H9 (cell line): ENCODE measurements at regions not wholly inside any gene's neighbourhood (a gene's known extent, or its start where the extent isn't known, plus 50 kb on each side); places are given as distances from the start of the nearest gene placed in this dataset.

Experiments
- DNase-seq: peaks from one replicate; pipeline ENCODE4 v3.0.0-alpha.2; 2017
- H2AFZ ChIP-seq: one replicate; pipeline ENCODE4 v1.6.1; 2013; ENCODE audit warnings: mild to moderate bottlenecking, low read length, control low read depth, moderate library complexity
- H2AK5ac ChIP-seq: 2 replicates; pipeline ENCODE4 v1.6.1; 2013; ENCODE audit warnings: low read length, control low read depth, mixed read lengths; ENCODE audit not compliant: insufficient read length
- H2BK120ac ChIP-seq: one replicate; pipeline ENCODE4 v1.6.1; 2013; ENCODE audit warnings: low read depth, mild to moderate bottlenecking, low read length, control low read depth, inconsistent platforms; ENCODE audit not compliant: poor library complexity, severe bottlenecking
- H2BK12ac ChIP-seq: 2 replicates; pipeline ENCODE4 v1.6.1; 2013; ENCODE audit warnings: low read length, control low read depth, mixed read lengths, low read depth; ENCODE audit not compliant: insufficient read length
- H2BK15ac ChIP-seq: 2 replicates; pipeline ENCODE4 v1.6.1; 2013; ENCODE audit warnings: low read depth, low read length, control low read depth
- H2BK20ac ChIP-seq: one replicate; pipeline ENCODE4 v1.6.1; 2013; ENCODE audit warnings: low read depth, mild to moderate bottlenecking, low read length, control low read depth, inconsistent platforms; ENCODE audit not compliant: poor library complexity, severe bottlenecking
- H2BK5ac ChIP-seq: 2 replicates; pipeline ENCODE4 v1.6.1; 2013; ENCODE audit warnings: low read length, control low read depth, mixed read lengths; ENCODE audit not compliant: insufficient read length
- H3K14ac ChIP-seq: 2 replicates; pipeline ENCODE4 v1.6.1; 2013; ENCODE audit warnings: low read length, control low read depth; ENCODE audit not compliant: insufficient read depth
- H3K18ac ChIP-seq: 2 replicates; pipeline ENCODE4 v1.6.1; 2013; ENCODE audit warnings: low read depth, mild to moderate bottlenecking, mixed read lengths, low read length, control low read depth; ENCODE audit not compliant: insufficient read length
- H3K23ac ChIP-seq: 2 replicates; pipeline ENCODE4 v1.6.1; 2013; ENCODE audit warnings: low read length, control low read depth, mixed read lengths, low read depth; ENCODE audit not compliant: insufficient read length
- H3K23me2 ChIP-seq: 2 replicates; pipeline ENCODE4 v1.6.1; 2013; ENCODE audit warnings: low read depth, mild to moderate bottlenecking, mixed read lengths, low read length, control low read depth; ENCODE audit not compliant: insufficient read length, poor library complexity, severe bottlenecking
- H3K27ac ChIP-seq: 2 replicates; pipeline ENCODE4 v1.5.1; 2013; ENCODE audit warnings: low read length, control low read depth, mixed read lengths, low read depth; ENCODE audit not compliant: insufficient read length
- H3K27me3 ChIP-seq: 2 replicates; pipeline ENCODE4 v1.6.1; 2013; ENCODE audit warnings: low read length, control low read depth, inconsistent platforms; ENCODE audit not compliant: insufficient read depth
- H3K4ac ChIP-seq: 2 replicates; pipeline ENCODE4 v1.6.1; 2013; ENCODE audit warnings: low read depth, mild to moderate bottlenecking, control low read depth, inconsistent platforms, low read length, moderate library complexity
- H3K4me1 ChIP-seq: 2 replicates; pipeline ENCODE4 v1.6.1; 2013; ENCODE audit warnings: low read length, control low read depth, inconsistent platforms; ENCODE audit not compliant: insufficient read depth
- H3K4me2 ChIP-seq: 2 replicates; pipeline ENCODE4 v1.6.1; 2013; ENCODE audit warnings: low read length, control low read depth, mixed read lengths; ENCODE audit not compliant: insufficient read length, insufficient read depth
- H3K56ac ChIP-seq: 2 replicates; pipeline ENCODE4 v1.6.1; 2013; ENCODE audit warnings: low read depth, mild to moderate bottlenecking, mixed read lengths, low read length, control low read depth; ENCODE audit not compliant: insufficient read length
- H3K79me1 ChIP-seq: 2 replicates; pipeline ENCODE4 v1.6.1; 2013; ENCODE audit warnings: low read depth, mild to moderate bottlenecking, moderate library complexity, low read length, control low read depth, inconsistent platforms; ENCODE audit not compliant: insufficient read depth, poor library complexity, severe bottlenecking
- H3K79me2 ChIP-seq: 2 replicates; pipeline ENCODE4 v1.6.1; 2013; ENCODE audit warnings: low read length, control low read depth, inconsistent platforms; ENCODE audit not compliant: insufficient read depth
- H3K9ac ChIP-seq: 2 replicates; pipeline ENCODE4 v1.6.1; 2013; ENCODE audit warnings: low read length, control low read depth, mixed read lengths; ENCODE audit not compliant: insufficient read length; ENCODE audit errors: extremely low read depth
- H3K9me3 ChIP-seq: one replicate; pipeline ENCODE4 v1.6.1; 2013; ENCODE audit warnings: low read depth, low read length, inconsistent platforms; ENCODE audit not compliant: control insufficient read depth
- H3T11ph ChIP-seq: one replicate; pipeline ENCODE4 v1.6.1; 2013; ENCODE audit warnings: mild to moderate bottlenecking, low read length, control low read depth, inconsistent platforms
- H4K20me1 ChIP-seq: one replicate; pipeline ENCODE4 v1.6.1; 2013; ENCODE audit not compliant: control insufficient read depth, insufficient read length, insufficient read depth
- H4K5ac ChIP-seq: 2 replicates; pipeline ENCODE4 v1.6.1; 2013; ENCODE audit warnings: low read depth, mild to moderate bottlenecking, mixed read lengths, low read length, control low read depth; ENCODE audit not compliant: insufficient read length
- H4K8ac ChIP-seq: replicated peaks from 2 replicates; pipeline ENCODE4 v1.6.1; 2013; ENCODE audit warnings: low read length, control low read depth, mixed read lengths, low read depth; ENCODE audit not compliant: insufficient read length
- H4K91ac ChIP-seq: 2 replicates; pipeline ENCODE4 v1.6.1; 2013; ENCODE audit warnings: low read depth, mild to moderate bottlenecking, moderate library complexity, mixed read lengths, low read length, control low read depth; ENCODE audit not compliant: insufficient read length
- H3K27ac Mint-ChIP-seq, 3 experiments: 2 replicates in 2 of 3; 3 replicates in 1 of 3; pipeline ENCODE4 v1.8.0; 2020 to 2021; ENCODE audit warnings: mixed read lengths in 3 of 3, mild to moderate bottlenecking in 1 of 3, moderate library complexity in 1 of 3
- H3K27me3 Mint-ChIP-seq: 2 replicates; pipeline ENCODE4 v1.8.0; 2021; ENCODE audit warnings: low read depth, mild to moderate bottlenecking, moderate library complexity, mixed read lengths
- H3K36me3 Mint-ChIP-seq, 3 experiments: 2 replicates in 2 of 3; 3 replicates in 1 of 3; pipeline ENCODE4 v1.8.0; 2020 to 2021; ENCODE audit warnings: low read depth in 3 of 3, mixed read lengths in 3 of 3; ENCODE audit not compliant: insufficient read depth in 1 of 3
- H3K4me1 Mint-ChIP-seq, 2 experiments: 2 replicates each; pipeline ENCODE4 v1.8.0; 2020; ENCODE audit warnings: mixed read lengths in 2 of 2
- H3K4me3 Mint-ChIP-seq, 2 experiments: 2 replicates in 1 of 2; 3 replicates in 1 of 2; pipeline ENCODE4 v1.8.0; 2020 to 2021; ENCODE audit warnings: mild to moderate bottlenecking in 2 of 2, mixed read lengths in 2 of 2, moderate library complexity in 1 of 2
- H3K9me3 Mint-ChIP-seq, 2 experiments: 2 replicates in 1 of 2; 3 replicates in 1 of 2; pipeline ENCODE4 v1.8.0; 2020; ENCODE audit warnings: mild to moderate bottlenecking in 2 of 2, mixed read lengths in 2 of 2, moderate library complexity in 1 of 2
- CTCF ChIP-seq: fragments of 200-600 bp; sonication (generic); conservative IDR thresholded peaks from 3 replicates; pipeline ENCODE4 v1.8.0; 2021; ENCODE audit warnings: antibody characterized with exemption, mild to moderate bottlenecking
- WGBS: extraction: QIAGEN DNeasy Blood & Tissue Kit; methylation state at CpG from one replicate; pipeline ENCODE4 v1.1.7; 2013; ENCODE audit warnings: missing lambda C conversion rate, low lambda C conversion rate, mixed read lengths; ENCODE audit not compliant: insufficient read length; ENCODE audit errors: extremely low coverage; 5-methylcytosine and 5-hydroxymethylcytosine counted together

- no peak for DNase-seq
- WGBS = no CpG with 5 or more reads among the region's 3 CpGs
- H4K5ac ChIP-seq = no peak overlapping the region
- Mint-ChIP-seq H3K36me3 (no peaks in the 10 kb centered on the region), H3K9me3 (no peaks in the 10 kb centered on the region), H3K27ac (no peak overlapping the region), H3K27me3 (no peaks in the 10 kb centered on the region), H3K4me3 (no peak overlapping the region), H3K4me1 (no peaks in the 10 kb centered on the region)
- no peaks in the 10 kb centered on the region for H3K27me3 ChIP-seq
- H2BK12ac ChIP-seq = no peak overlapping the region
- H3K56ac ChIP-seq = no peak overlapping the region
- no peaks in the 10 kb centered on the region for H3K79me1 ChIP-seq
- H2BK15ac ChIP-seq = no peak overlapping the region
- no peak overlapping the region for H4K8ac ChIP-seq
- no peak overlapping the region for H3K27ac ChIP-seq
- H2AFZ ChIP-seq = no peak overlapping the region
- no peaks in the 10 kb centered on the region for H3K9me3 ChIP-seq
- no peak overlapping the region for H3K4ac ChIP-seq
- no peak overlapping the region for H3T11ph ChIP-seq
- no peak overlapping the region for H3K14ac ChIP-seq
- H3K4me2 ChIP-seq = no peak overlapping the region
- H2BK120ac ChIP-seq = no peak overlapping the region
- H2AK5ac ChIP-seq = no peak overlapping the region
- H4K91ac ChIP-seq = no peak overlapping the region
- no peak for TF ChIP-seq CTCF
- H4K20me1 ChIP-seq = no peaks in the 10 kb centered on the region
- H3K23ac ChIP-seq = no peak overlapping the region
- H3K4me1 ChIP-seq = no peaks in the 10 kb centered on the region
- H3K9ac ChIP-seq = no peak overlapping the region
- H3K18ac ChIP-seq = no peak overlapping the region
- H3K23me2 ChIP-seq = no peaks in the 10 kb centered on the region
- H2BK5ac ChIP-seq = no peak overlapping the region
- no peaks in the 10 kb centered on the region for H3K79me2 ChIP-seq
- no peak overlapping the region for H2BK20ac ChIP-seq
These were observed 899.5 kb upstream of the INTU start for GRCh38 chr4:126733301-126733700.
